Neural cell (in vitro differentiated cells): ENCODE measurements at regions not wholly inside any gene's neighbourhood (a gene's known extent, or its start where the extent isn't known, plus 50 kb on each side); places are given as distances from the start of the nearest gene placed in this dataset.

Experiments
- CTCF ChIP-seq: fragments of 450-650 bp; IDR thresholded peaks from 2 replicates; pipeline ENCODE4 v1.5.1; 2014; ENCODE audit warnings: antibody characterized with exemption, mild to moderate bottlenecking, moderate library complexity; ENCODE audit not compliant: poor library complexity, severe bottlenecking
- POLR2AphosphoS5 ChIP-seq: IDR thresholded peaks from 2 replicates; pipeline ENCODE4 v1.6.1; 2012

DNA sequence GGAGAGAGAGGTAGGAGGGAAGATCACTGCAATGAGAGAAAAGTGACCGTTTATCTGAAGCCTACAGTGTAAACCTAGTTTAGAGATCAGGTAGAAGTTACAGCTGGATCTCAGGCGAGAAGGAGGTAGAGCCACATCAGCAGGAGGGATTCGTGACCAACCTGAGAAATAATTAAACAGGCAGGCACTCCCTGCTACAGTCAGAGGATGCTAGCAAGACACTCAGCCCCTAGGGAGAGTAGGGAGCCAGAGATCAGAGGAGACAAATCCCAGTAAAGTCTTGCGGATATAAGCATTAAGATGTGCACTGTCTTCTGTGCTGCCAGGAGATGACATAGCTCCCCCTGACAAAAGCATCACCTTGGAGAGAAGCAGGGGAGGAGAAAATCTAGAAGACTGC lies 629.1 kb upstream of the SLC39A10 start:
- TF ChIP-seq CTCF (no peak), POLR2AphosphoS5 (no peak)
